ENCODE measurements at regions not wholly inside any gene's neighbourhood (a gene's known extent, or its start where the extent isn't known, plus 50 kb on each side); places are given as distances from the start of the nearest gene placed in this dataset.

- TF ChIP-seq CTCF (IDR thresholded peaks at IDR 0.05): no peak
- TF ChIP-seq POLR2A (IDR thresholded peaks at IDR 0.05): no peak
These were observed 66.1 kb downstream of the SIX6 start for GRCh38 chr14:60575008-60575407.

Data from thyroid gland (tissue), 4 donors.